HG03159 (cell line): ENCODE measurements at regions not wholly inside any gene's neighbourhood (a gene's known extent, or its start where the extent isn't known, plus 50 kb on each side); places are given as distances from the start of the nearest gene placed in this dataset.
"Not testable (repeated sequence)": the region's sequence is repeated elsewhere in the genome, so short reads cannot be mapped to it uniquely, and the experiment has no call there.

Experiments
- ATAC-seq: cut with Tn5 transposase; IDR thresholded peaks from one replicate; pipeline ENCODE4 v1.9.1; 2021; ENCODE audit warnings: mild to moderate bottlenecking, moderate library complexity; ENCODE audit not compliant: unreplicated experiment

DNA sequence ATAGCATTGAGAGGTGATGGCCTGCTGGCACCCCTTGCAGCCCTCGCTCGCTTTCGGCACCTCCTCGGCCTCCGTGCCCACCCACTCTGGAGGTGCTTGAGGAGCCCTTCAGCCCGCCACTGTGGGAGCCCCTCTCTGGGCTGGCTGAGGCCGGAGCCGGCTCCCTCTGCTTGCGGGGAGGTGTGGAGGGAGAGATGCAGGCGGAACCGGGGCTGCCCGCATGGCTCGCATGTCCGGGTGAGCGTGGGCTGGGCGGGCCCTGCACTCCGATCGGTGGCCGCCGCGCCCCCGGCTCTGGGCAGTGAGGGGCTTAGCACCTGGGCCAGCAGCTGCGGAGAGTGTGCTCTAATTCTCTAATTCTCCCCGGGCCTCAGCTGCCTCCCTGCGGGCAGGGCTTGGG is 101.1 kb downstream of the KIF4B start:
- no peak for ATAC-seq

DNA sequence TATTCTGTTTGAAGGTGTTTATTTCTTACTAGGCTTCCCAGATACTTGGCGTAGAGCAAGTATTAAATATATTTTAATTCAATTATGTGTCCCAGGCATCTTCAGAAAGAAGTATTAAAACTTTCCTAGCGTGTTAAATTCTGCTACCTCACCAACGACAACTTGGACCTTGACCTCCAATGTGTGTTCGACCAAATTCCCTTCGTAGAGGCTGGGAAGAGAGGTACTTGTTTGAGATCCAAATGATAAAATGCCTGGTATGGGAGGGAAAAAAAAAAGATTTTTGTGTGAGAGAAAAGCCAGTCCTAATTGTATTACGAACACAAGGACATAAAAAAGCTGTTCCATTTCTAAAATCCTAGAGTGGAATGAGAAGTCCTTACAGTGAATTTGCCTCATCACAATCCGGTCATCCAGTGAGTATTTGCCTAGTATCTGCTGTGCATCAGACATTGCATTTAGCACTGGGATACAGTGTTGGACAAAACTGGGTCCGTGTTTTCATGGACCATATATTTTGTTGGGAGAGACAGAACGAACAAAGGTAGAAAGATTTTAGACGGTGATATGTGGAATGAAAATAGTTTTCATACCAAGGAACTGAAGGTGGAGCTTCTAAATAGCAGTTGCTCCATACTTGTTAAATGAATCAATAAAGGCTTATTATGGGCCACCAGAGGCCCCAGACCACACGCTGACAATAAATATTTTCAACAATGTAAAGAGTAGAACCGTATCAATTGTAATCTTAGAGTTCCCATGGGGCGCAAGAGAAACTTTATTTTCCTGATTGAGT is 103.1 kb downstream of the KIF4B start:
- ATAC-seq = no peak

DNA sequence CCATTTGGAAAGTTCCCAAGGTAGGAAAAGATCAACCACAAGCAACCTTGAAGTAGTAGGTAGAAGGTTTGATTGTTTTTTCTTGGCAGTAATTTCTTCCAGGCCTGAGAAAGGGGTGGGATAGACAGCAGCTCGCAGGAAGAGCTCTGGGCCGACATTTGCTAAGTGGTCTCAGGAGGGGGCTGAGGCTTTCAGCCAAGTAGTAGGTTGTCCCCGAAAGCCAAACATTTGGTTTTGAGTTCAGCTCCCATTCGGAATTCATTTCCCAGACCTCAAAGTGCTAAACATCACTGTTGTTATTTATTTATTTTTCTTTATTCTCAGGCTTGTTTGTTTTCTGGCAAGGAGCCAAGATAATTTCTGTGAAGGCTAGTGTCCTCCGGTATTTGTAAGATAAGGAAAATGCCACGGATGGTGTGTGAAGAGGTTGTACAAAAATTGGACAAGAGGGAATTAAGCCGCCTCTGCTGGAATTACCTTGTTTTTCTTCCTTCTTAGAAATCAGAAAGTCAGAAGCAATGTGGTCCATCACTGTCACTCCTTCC is 112.1 kb downstream of the KIF4B start:
- ATAC-seq = no peak

DNA sequence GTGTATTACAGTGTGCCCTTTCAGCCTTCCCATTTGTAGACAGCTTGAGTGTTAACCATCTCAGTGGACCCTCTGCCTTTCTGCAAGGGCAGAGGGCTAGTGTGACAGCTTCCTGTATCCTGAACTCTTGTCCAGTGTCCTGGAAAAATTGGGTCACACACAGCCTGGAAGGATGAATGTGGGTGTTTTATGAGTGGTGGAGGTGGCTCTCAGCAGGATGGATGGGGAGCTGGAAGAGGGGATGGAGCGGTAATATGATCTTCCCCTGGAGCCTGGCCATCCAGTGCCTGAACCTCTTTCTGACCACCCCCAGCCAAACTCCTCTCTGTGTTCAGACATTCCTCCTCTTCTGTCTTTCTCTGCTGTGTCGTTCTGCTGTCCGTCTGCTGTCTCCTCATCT is 113.0 kb downstream of the KIF4B start:
- ATAC-seq = no peak

DNA sequence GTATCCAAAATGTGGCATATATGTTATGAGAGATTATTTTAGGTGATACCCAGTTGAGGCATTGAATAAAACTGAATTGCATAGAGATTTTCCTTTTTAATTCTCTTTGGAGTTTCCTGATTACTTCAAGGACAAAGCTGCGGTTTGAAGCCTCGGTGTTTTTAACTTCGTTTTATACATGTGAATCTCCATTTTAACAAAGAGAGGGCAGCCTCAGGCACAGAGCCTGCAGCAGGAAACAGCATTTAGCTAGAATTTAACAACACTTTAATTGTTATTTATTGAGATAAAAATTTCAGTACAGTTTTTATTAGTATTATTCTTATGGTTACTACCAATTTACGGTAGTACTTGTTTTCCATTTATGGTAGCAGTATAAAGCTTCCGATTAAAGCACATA is 114.0 kb downstream of the KIF4B start:
- ATAC-seq = no peak

DNA sequence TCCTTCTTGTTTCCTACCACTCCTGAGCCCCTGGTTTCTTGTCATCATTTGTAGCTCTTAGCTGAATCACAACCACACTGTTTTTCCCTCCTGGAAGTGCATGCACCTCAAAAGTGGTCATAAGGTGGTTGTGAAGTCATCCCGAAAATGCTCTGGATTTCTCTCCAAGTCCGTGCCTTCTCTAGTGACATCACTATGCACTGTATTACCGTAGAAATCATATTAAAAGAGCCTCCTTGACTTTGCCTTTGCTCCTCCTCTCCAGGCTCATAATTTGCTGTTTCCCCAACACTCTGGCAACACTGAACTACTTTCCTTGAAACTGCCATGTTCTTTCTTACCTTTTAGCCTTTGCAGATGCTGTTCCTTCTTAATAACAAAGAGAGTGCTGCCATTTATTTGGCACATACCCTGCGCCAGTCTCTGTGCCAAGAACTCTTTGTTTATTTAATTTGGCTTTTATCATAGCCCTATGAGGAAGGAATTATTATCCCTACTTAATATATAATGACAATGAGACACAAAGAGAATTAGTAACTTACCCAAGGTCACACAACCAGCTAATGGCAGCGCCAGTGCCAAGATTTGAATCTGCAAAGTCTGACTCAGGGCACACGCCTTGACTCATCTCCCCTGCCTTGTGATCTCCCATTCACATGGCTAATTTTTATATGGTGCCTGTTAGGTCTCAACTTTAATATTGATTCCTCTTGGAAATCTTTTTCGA is 115.4 kb downstream of the KIF4B start:
- no peak for ATAC-seq

DNA sequence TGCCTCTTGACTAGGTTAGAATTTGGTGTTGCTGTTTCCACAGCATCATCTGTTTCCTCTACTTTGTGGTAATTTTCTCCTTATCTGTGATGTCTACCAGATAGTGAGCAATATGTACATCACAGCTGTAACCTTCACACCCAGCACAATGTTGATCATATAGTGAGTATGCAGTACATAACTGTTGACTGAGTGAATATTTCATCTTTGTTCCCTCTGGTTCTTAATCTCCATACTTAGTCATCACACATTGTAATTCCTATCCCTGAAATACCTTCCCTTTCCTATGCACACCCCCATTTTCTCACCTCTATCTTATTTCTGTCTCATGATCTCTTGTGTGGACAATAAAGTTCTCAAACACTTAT is 115.9 kb downstream of the KIF4B start:
- no peak for ATAC-seq

DNA sequence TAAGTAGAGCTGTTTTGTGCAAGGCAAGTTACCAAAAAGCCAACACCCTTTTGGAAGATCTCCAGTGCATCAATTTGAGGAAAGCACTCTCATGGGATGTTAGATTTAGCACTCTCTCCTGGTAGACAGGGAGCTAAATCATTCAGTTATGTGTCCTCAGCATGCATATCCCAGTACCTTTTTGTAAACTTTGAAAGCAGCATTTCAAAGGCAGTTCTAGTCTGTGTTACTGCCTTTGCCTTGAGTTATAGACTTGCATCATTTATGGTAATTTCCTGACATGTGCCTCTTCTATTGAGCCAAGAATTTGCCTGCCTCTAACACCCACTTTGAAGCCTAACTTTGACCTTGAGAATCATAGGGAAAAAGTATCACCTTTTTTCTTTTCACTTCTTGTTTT is 120.6 kb downstream of the KIF4B start:
- no peak for ATAC-seq

DNA sequence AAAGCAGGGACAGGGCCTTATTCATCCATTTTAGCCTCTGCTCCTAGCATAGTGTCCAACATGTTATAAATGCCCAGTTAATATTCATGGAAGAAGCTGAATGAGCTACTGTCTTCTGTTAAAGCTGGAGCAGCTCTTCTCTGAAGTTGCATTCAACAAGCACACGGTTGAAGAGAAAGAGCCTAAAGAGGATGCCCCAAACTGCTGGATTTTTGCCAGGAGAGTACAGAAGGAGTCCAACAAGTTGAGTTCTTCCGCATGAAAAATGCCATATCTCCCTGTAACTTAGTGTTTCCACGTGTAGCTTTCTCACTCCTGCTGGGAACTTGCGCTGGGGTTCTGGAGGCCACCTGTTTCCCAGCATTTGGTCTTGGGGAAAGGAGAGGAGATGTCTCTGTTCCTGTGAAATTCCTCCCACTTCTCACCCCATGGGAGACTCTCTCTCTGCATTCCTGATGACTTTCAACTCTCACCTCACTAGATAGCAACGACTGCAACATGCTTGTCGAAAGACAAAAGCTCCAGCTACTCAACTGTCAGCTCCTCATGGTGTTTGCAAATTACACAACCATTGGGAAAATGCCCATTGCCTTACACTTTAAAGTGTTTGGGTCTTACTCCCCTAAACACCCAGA is 122.8 kb downstream of the KIF4B start:
- ATAC-seq = no peak

DNA sequence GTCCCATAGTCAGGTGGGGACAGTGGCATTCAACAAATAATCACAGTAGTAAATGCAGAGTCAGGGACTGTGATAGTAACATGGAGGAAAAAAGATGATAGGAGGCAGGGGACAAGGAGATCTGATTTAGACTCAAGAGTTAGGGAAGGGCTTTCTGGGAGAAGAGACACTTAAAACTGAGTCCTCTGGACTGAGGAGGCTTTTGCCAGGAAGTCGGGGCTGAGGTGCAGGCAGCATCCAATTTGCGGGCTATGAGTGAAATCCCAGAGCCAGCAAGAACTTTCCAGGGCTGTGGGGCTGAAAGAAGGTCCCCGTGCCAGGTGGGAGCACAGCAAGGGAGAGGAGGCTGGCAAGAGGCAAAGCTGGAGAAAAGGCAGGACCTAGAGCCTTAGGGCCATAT is 124.1 kb downstream of the KIF4B start:
- no peak for ATAC-seq

DNA sequence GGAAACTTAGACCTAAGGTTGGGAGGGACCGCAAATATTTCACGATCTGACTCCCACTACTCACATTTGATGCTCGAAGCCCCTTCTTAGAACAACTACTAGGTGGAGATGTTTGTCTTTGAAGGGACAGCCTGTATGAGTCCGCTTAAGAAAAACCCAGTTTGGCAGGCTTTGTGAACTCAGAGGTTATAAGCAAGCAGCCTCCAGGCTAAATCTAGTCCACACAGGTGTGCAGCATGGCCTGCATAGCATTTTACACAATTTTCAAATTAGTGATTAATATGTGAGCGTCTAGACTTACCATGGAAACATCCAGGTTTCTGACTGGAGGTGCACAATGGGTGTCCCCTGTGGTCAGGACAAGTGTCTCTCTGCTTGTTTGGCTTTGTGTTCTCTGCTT is 127.1 kb downstream of the KIF4B start:
- no peak for ATAC-seq

DNA sequence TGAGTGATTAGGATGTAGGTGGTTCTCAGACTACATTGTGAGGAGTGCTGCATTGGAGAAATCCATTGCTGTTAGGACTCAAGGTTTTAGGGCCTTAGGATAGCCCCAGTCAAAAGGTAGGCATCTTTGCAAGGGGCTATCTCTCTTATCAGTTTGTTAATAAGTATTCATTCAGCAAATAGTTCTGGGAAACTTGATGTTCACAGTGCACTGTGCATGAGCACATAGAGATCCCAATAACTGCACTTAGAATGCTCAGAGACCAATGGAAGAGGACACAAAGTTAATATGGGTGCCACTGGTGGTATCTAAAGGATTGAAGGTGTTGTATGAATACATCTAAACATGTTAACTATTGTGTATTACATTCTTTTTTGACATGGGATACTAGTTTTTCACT is 131.4 kb downstream of the KIF4B start:
- no peak for ATAC-seq

DNA sequence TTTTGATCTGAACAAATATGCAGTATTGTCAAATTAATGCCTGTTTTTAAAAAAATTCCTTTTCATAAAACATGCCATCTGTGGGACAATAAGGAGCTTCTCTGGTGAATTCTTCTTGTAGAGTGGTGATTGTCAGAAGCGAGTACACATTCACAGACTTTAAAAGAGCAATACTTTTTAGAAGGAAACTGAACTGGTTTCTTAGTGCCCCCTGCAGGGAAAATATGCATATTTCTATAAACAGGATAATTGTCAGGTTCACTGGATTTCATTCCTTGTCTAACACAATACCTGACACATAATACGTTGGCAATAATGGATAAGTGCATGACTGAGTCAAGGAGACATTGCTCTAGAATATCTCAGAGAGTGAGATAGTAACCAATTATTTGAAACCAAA is 133.7 kb downstream of the KIF4B start:
- no peak for ATAC-seq

DNA sequence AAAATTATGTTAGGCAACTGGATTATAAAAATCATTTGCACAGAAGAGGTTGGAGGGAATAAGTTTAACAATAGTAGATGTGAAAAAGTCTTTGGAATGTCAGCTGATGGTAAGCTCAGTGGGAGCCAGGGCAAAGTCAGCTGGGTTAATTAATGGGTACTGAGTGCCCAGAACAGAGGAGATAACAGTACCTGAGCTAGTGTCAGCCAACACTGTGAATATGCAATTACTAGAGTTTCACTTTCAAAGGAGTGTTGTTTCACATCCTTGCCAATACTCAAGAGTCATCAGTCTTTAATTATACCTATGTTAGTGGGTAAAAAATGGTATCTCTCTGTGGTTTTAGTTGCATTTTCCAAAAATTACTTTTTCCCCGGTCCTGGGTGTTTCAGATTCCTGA is 135.1 kb downstream of the KIF4B start:
- ATAC-seq = no peak

DNA sequence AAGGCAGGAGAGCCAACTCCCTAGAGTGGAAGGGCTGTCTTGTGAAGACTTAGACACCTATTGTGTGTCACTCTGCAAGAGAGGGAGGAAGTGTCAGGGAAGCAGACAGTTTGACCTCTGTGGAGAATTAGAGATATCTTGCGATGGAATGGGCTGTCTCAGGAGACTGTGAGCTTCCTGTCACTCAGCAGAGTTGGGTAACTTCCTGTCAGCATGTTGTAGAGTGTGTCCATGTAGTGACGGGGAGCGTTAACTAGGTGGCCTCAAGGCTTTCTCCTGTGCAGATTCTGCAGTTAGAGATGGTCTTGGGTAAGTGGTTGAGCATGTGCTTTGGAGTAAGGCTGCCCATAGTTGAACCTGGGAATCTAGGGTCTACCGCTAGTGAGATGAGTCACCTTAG is 136.5 kb downstream of the KIF4B start:
- ATAC-seq = no peak

DNA sequence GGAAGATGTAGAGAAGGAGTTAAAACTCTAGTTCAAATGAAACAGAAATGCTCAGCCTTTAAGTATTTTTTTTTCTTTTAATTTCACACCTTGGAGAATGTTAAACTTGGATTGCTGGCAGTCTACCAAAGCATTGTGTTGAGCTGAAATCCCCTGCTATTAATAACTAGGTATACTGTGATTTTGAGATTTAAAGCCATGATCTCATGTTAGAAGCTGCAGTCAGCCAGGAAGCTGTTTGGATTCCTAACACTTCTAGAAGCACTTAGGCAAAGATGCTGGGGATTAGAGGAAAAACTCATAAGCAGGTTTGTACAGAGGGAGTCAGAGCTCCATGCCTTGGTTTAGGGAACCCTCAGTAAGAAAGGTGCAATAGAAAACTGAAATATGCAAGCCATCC is 141.4 kb downstream of the KIF4B start:
- ATAC-seq = no peak

DNA sequence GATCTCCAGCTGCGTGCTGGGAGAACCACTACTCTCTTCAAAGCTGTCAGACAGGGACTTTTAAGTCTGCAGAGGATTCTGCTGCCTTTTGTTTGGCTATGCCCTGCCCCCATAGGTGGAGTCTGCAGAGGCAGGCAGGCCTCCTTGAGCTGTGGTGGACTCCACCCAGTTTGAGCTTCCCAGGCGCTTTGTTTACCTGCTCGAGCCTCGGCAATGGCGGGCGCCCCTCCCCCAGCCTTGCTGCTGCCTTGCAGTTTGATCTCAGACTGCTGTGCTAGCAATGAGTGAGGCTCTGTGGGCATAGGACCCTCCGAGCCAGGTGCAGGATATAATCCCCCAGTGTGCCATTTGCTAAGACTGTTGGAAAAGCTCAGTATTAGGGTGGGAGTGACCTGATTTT is 149.5 kb downstream of the KIF4B start:
- ATAC-seq = not testable (repeated sequence)

DNA sequence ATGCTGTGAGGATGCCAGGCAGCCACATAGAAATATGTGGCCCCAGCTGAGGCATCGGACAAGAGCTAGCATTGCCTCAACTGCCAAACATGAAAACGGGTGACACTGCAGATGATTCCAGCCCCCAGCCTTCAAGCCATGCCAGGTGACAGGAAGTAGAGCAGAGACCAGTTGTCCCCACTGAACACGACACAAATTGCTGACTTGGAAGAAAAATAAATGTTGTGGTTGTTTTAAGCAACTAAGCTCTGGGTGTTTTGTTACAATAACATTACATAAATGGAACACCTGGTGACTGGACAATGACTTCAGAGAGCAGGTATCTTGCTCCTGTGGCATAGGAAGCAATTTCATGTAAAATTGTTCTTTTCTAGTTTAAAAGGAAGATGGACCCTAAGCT is 154.2 kb downstream of the KIF4B start:
- no peak for ATAC-seq

DNA sequence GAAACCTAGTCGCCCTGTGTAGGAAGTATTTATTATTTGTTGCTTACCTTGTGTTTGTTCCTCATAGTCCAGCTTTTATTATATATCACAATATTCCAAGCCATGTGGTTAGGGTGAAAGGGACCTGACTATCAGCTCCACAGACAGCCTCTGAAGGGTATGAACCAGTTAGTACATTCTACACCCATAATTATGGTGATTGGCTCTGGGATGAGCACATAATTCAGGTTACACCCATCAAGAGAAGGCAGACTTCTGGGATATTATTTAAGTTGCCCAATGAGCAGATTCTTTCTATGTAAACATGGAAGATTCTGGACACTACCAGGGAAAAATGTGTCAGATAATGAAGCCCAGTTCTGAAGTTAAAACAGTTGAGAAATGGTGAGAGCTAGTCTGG is 168.0 kb downstream of the KIF4B start:
- ATAC-seq = no peak

DNA sequence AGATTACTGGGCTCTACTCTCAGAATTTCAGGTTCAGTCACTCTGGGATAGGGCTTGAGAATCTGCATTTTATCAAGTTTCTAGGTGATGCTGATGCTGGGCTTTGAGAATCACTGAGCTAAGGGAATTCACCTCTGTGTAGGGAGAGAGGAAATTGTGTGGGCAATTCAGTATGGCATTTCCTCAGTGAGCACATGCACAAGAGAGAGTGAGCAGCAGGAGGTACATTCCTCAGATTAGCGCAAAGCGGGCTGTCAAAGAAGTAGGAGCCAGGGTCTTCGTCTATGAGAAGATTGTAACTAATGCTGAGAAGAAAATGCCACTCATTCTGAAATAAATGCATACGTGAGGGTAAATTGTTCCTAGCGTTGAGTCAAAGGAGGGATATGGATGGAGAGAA is 175.9 kb downstream of the KIF4B start:
- no peak for ATAC-seq

DNA sequence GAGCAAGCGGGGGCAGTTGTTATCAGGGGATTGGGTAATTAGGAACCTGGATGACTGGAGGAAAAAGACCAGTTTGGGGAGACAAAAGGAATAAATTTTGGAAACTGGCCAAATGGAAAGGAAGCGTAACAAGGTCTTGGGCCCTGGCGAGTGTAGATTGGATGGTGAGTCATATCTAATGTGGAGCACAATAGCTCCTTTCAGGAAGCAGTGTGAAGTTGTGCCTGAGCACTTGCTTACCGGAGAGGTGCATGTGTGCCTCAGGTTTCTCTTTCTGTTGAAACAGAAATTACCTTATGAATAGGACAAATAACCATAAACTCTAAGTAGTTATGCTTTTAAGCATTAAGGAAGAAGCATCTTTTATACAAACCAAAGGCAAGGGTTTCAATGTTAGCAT is 176.4 kb downstream of the KIF4B start:
- no peak for ATAC-seq

DNA sequence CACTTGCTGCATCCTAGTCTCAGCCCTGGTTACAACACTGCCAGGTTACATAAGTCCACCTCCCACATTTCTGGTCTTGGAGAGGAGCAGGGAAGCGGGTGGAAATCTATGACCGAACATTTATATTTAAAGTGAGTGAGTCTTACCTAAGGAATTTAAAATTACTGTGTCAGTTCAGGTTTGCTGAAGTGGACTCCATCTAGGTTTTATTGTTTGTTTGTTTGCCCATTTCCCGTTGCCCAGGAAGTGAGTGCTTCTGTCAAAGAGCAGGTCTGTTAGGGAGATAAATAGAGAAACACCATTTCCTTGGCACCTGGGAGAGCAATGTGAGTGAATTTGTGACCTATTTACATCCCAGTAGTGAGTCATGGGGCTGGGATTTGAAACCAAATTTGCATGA is 179.5 kb downstream of the KIF4B start:
- no peak for ATAC-seq
